Astrocyte (in vitro differentiated cells and primary cell): ENCODE measurements at regions not wholly inside any gene's neighbourhood (a gene's known extent, or its start where the extent isn't known, plus 50 kb on each side); places are given as distances from the start of the nearest gene placed in this dataset.

ENCODE experiments used
- CTCF ChIP-seq: IDR thresholded peaks from 2 replicates; pipeline ENCODE4 v1.5.1; 2011; ENCODE audit warnings: low read depth, mild to moderate bottlenecking, inconsistent platforms, low read length, moderate library complexity; ENCODE audit not compliant: insufficient read depth
- EZH2 ChIP-seq: IDR thresholded peaks from 2 replicates; pipeline ENCODE4 v1.6.1; 2012; ENCODE audit warnings: mild to moderate bottlenecking, low read length, inconsistent platforms; ENCODE audit not compliant: insufficient read depth

- TF ChIP-seq EZH2 (no peak), CTCF (no peak)
These were observed 85.3 kb upstream of the UNC5B start for GRCh38 chr10:71127104-71127503.
